ENCODE measurements at regions not wholly inside any gene's neighbourhood (a gene's known extent, or its start where the extent isn't known, plus 50 kb on each side); places are given as distances from the start of the nearest gene placed in this dataset.

DNA sequence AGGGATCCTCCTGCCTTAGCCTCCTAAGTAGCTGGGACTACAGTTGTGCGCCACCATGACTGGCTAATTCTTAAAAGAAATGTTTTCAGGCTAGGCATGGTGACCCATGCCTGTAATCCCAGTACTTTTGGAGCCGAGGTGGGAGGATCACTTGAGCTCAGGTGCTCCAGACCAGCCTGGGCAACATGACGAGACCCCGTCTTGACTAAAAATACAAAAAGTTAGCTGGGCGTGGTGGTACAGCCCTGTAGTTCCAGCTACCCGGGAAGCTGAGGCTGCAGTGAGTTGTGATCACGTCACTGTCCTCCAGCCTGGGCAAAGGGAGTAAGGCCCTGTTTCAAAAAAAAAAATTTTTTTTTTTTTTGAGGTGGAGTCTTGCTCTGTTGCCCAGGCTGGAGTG is 173.1 kb downstream of the SEC14L1 start:
- Histone ChIP-seq H3K36me3 (replicated peaks in 1 of 2; ENCODE audit: control insufficient read depth in 2 of 2, insufficient read depth in 2 of 2, low read length in 2 of 2) (no peaks in the 10 kb centered on the region), H3K9me3 (replicated peaks in 1 of 2; ENCODE audit: control insufficient read depth in 2 of 2, insufficient read depth in 1 of 2, low read depth in 1 of 2, low read length in 2 of 2) (peaks cover 0 to 2% of the 10 kb centered on the region in 2 donors), H3K27ac (replicated peaks; ENCODE audit: low read length) (no peak overlapping the region), H2BK15ac (ENCODE audit: low read length) (no peak overlapping the region), H2BK12ac (ENCODE audit: low read length) (no peak overlapping the region), H4K91ac (ENCODE audit: low read depth, low read length, poor library complexity) (no peak overlapping the region), H3K9ac (ENCODE audit: low read depth, low read length, poor library complexity) (no peak overlapping the region), H3K18ac (ENCODE audit: low read length) (no peak overlapping the region), H3K4me2 (ENCODE audit: insufficient read depth, low read length, poor library complexity, severe bottlenecking) (no peak overlapping the region), H3K4ac (ENCODE audit: low read length) (no peak overlapping the region), H2BK5ac (ENCODE audit: low read length) (no peak overlapping the region), H3K4me3 (ENCODE audit: low read length in 2 of 2) (no peak overlapping the region), H2BK120ac (ENCODE audit: low read depth, low read length) (no peak overlapping the region), H2AK5ac (ENCODE audit: low read depth, low read length) (no peak overlapping the region), H3K4me1 (ENCODE audit: control insufficient read depth in 2 of 2, insufficient read depth in 1 of 2, low read depth in 1 of 2, low read length in 2 of 2) (peaks cover under 1 to 18% of the 10 kb centered on the region in 2 donors), H4K8ac (ENCODE audit: low read depth, low read length) (no peak overlapping the region), H3K79me1 (ENCODE audit: low read depth, low read length) (no peaks in the 10 kb centered on the region), H3K27me3 (ENCODE audit: control insufficient read depth in 3 of 3, insufficient read depth in 3 of 3, low read depth in 1 of 3, low read length in 3 of 3) (no peaks in the 10 kb centered on the region), H2AFZ (ENCODE audit: low read length) (no peak overlapping the region), H3K23ac (ENCODE audit: low read depth, low read length, poor library complexity) (no peak overlapping the region), H3K14ac (ENCODE audit: low read length) (no peak overlapping the region)
- DNase-seq (ENCODE audit: low spot score) = no peak
- no CpG with 5 or more reads among the region's 7 CpGs for WGBS, 2 donors (ENCODE audit: extremely low coverage in 2 of 2, insufficient read length in 2 of 2, insufficient replicate concordance in 1 of 2)

DNA sequence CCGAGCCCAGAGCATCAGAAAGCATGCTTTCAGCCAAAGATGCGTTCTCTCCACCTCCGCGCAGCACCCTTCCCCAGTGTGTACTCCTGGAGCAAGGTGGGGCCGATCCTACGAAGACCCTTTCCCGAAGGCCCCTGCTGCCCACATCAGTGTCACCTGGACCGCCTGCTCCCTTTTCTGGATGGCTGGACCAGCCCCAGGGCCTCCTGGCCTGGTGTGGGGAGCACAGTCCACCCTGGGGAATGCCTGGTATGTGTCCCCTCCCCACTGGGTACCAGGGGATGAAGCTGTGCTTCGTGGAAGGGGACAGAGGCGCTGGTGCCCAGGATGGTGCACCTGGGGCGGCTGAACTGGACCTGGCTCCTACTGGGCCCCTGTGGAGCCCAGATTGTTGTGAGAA is 173.8 kb downstream of the SEC14L1 start:
- no peak overlapping the region for H3K4me3 ChIP-seq (ENCODE audit: low read length in 2 of 2)
- H3K79me1 ChIP-seq (ENCODE audit: low read depth, low read length) = no peaks in the 10 kb centered on the region
- H4K91ac ChIP-seq (ENCODE audit: low read depth, low read length, poor library complexity) = peak overlapping the region; percentile 89
- H2AFZ ChIP-seq (ENCODE audit: low read length) = no peak overlapping the region
- peak overlapping the region; percentile 4 for H2BK12ac ChIP-seq (ENCODE audit: low read length)
- no peak overlapping the region for H2BK5ac ChIP-seq (ENCODE audit: low read length)
- no peak overlapping the region for H2BK15ac ChIP-seq (ENCODE audit: low read length)
- DNase-seq (ENCODE audit: low spot score) = no peak
- no peaks in the 10 kb centered on the region for H3K36me3 ChIP-seq (replicated peaks in 1 of 2; ENCODE audit: control insufficient read depth in 2 of 2, insufficient read depth in 2 of 2, low read length in 2 of 2)
- H3K14ac ChIP-seq (ENCODE audit: low read length) = peak overlapping the region; percentile 50
- H3K23ac ChIP-seq (ENCODE audit: low read depth, low read length, poor library complexity) = peak overlapping the region; percentile 82
- WGBS, 2 donors (ENCODE audit: extremely low coverage in 2 of 2, insufficient read length in 2 of 2, insufficient replicate concordance in 1 of 2) = no CpG with 5 or more reads among the region's 11 CpGs
- H2AK5ac ChIP-seq (ENCODE audit: low read depth, low read length) = peak overlapping the region; percentile 96
- H3K4ac ChIP-seq (ENCODE audit: low read length) = peak overlapping the region; percentile 10
- peaks cover 0 to 2% of the 10 kb centered on the region in 2 donors for H3K9me3 ChIP-seq (replicated peaks in 1 of 2; ENCODE audit: control insufficient read depth in 2 of 2, insufficient read depth in 1 of 2, low read depth in 1 of 2, low read length in 2 of 2)
- H3K27me3 ChIP-seq (ENCODE audit: control insufficient read depth in 3 of 3, insufficient read depth in 3 of 3, low read depth in 1 of 3, low read length in 3 of 3) = no peaks in the 10 kb centered on the region
- H4K8ac ChIP-seq (ENCODE audit: low read depth, low read length) = no peak overlapping the region
- no peak overlapping the region for H2BK120ac ChIP-seq (ENCODE audit: low read depth, low read length)
- peaks cover 8 to 22% of the 10 kb centered on the region in 2 donors for H3K4me1 ChIP-seq (ENCODE audit: control insufficient read depth in 2 of 2, insufficient read depth in 1 of 2, low read depth in 1 of 2, low read length in 2 of 2)
- H3K9ac ChIP-seq (ENCODE audit: low read depth, low read length, poor library complexity) = peak overlapping the region; percentile 39
- H3K4me2 ChIP-seq (ENCODE audit: insufficient read depth, low read length, poor library complexity, severe bottlenecking) = no peak overlapping the region
- H3K27ac ChIP-seq (replicated peaks; ENCODE audit: low read length) = no peak overlapping the region
- peak overlapping the region; percentile 11 for H3K18ac ChIP-seq (ENCODE audit: low read length)

- Histone ChIP-seq H3K27ac (replicated peaks; ENCODE audit: low read length) (no peak overlapping the region), H2AK5ac (ENCODE audit: low read depth, low read length) (peak overlapping the region; percentile 96), H3K9me3 (replicated peaks in 1 of 2; ENCODE audit: control insufficient read depth in 2 of 2, insufficient read depth in 1 of 2, low read depth in 1 of 2, low read length in 2 of 2) (peaks cover 0 to 2% of the 10 kb centered on the region in 2 donors), H3K14ac (ENCODE audit: low read length) (no peak overlapping the region), H2BK15ac (ENCODE audit: low read length) (no peak overlapping the region), H3K23ac (ENCODE audit: low read depth, low read length, poor library complexity) (no peak overlapping the region), H3K18ac (ENCODE audit: low read length) (no peak overlapping the region), H2BK5ac (ENCODE audit: low read length) (no peak overlapping the region), H3K79me1 (ENCODE audit: low read depth, low read length) (no peaks in the 10 kb centered on the region), H3K4me1 (ENCODE audit: control insufficient read depth in 2 of 2, insufficient read depth in 1 of 2, low read depth in 1 of 2, low read length in 2 of 2) (peaks cover 8 to 22% of the 10 kb centered on the region in 2 donors), H3K36me3 (replicated peaks in 1 of 2; ENCODE audit: control insufficient read depth in 2 of 2, insufficient read depth in 2 of 2, low read length in 2 of 2) (no peaks in the 10 kb centered on the region), H3K27me3 (ENCODE audit: control insufficient read depth in 3 of 3, insufficient read depth in 3 of 3, low read depth in 1 of 3, low read length in 3 of 3) (no peaks in the 10 kb centered on the region), H2BK12ac (ENCODE audit: low read length) (no peak overlapping the region), H3K4ac (ENCODE audit: low read length) (no peak overlapping the region), H4K91ac (ENCODE audit: low read depth, low read length, poor library complexity) (no peak overlapping the region), H3K4me2 (ENCODE audit: insufficient read depth, low read length, poor library complexity, severe bottlenecking) (no peak overlapping the region), H4K8ac (ENCODE audit: low read depth, low read length) (no peak overlapping the region), H2AFZ (ENCODE audit: low read length) (no peak overlapping the region), H3K9ac (ENCODE audit: low read depth, low read length, poor library complexity) (no peak overlapping the region), H3K4me3 (ENCODE audit: low read length in 2 of 2) (no peak overlapping the region), H2BK120ac (ENCODE audit: low read depth, low read length) (no peak overlapping the region)
- DNase-seq (ENCODE audit: low spot score) = no peak
- no CpG with 5 or more reads among the region's 8 CpGs for WGBS, 2 donors (ENCODE audit: extremely low coverage in 2 of 2, insufficient read length in 2 of 2, insufficient replicate concordance in 1 of 2)
Observed at GRCh38 chr17:77315010-77315409, 174.2 kb downstream of the SEC14L1 start.

- Histone ChIP-seq H3K79me1 (ENCODE audit: low read depth, low read length) (no peaks in the 10 kb centered on the region), H3K9me3 (replicated peaks in 1 of 2; ENCODE audit: control insufficient read depth in 2 of 2, insufficient read depth in 1 of 2, low read depth in 1 of 2, low read length in 2 of 2) (no peaks in the 10 kb centered on the region), H2BK15ac (ENCODE audit: low read length) (peak overlapping the region; percentile 61), H3K9ac (ENCODE audit: low read depth, low read length, poor library complexity) (no peak overlapping the region), H3K14ac (ENCODE audit: low read length) (no peak overlapping the region), H2AK5ac (ENCODE audit: low read depth, low read length) (no peak overlapping the region), H3K4ac (ENCODE audit: low read length) (no peak overlapping the region), H2AFZ (ENCODE audit: low read length) (peak overlapping the region; percentile 57), H3K18ac (ENCODE audit: low read length) (peak overlapping the region; percentile 86), H3K36me3 (replicated peaks in 1 of 2; ENCODE audit: control insufficient read depth in 2 of 2, insufficient read depth in 2 of 2, low read length in 2 of 2) (no peaks in the 10 kb centered on the region), H3K23ac (ENCODE audit: low read depth, low read length, poor library complexity) (no peak overlapping the region), H3K4me1 (ENCODE audit: control insufficient read depth in 2 of 2, insufficient read depth in 1 of 2, low read depth in 1 of 2, low read length in 2 of 2) (peaks cover 10 to 22% of the 10 kb centered on the region in 2 donors), H4K8ac (ENCODE audit: low read depth, low read length) (peak overlapping the region; percentile 57), H3K4me3 (ENCODE audit: low read length in 2 of 2) (no peak overlapping the region), H3K4me2 (ENCODE audit: insufficient read depth, low read length, poor library complexity, severe bottlenecking) (no peak overlapping the region), H3K27ac (replicated peaks; ENCODE audit: low read length) (no peak overlapping the region), H2BK12ac (ENCODE audit: low read length) (no peak overlapping the region), H2BK5ac (ENCODE audit: low read length) (peak overlapping the region; percentile 22), H4K91ac (ENCODE audit: low read depth, low read length, poor library complexity) (no peak overlapping the region), H3K27me3 (ENCODE audit: control insufficient read depth in 3 of 3, insufficient read depth in 3 of 3, low read depth in 1 of 3, low read length in 3 of 3) (no peaks in the 10 kb centered on the region), H2BK120ac (ENCODE audit: low read depth, low read length) (no peak overlapping the region)
- DNase-seq (ENCODE audit: low spot score) = no peak
- WGBS, 2 donors (ENCODE audit: extremely low coverage in 2 of 2, insufficient read length in 2 of 2, insufficient replicate concordance in 1 of 2) = no CpG with 5 or more reads among the region's 16 CpGs
Observed at GRCh38 chr17:77315551-77316190, 174.9 kb downstream of the SEC14L1 start.
